Gastroesophageal sphincter (tissue), 3 donors: ENCODE measurements at regions not wholly inside any gene's neighbourhood (a gene's known extent, or its start where the extent isn't known, plus 50 kb on each side); places are given as distances from the start of the nearest gene placed in this dataset.

Source experiments
- EP300 ChIP-seq: sonication (generic); formaldehyde crosslinking; IDR thresholded peaks from one replicate; pipeline ENCODE4 v1.6.1; 2017; ENCODE audit warnings: antibody characterized with exemption, mild to moderate bottlenecking
- POLR2A ChIP-seq, 2 donors: fragments of 450-650 bp; IDR thresholded peaks; one replicate each; pipeline ENCODE4 v1.6.1; 2017; ENCODE audit warnings: antibody characterized with exemption in 2 of 2, mild to moderate bottlenecking in 2 of 2, moderate library complexity in 1 of 2
- POLR2AphosphoS5 ChIP-seq: sonication (generic); formaldehyde crosslinking; IDR thresholded peaks from one replicate; pipeline ENCODE4 v1.6.1; 2017; ENCODE audit warnings: antibody characterized with exemption
- TF ChIP-seq, protein P1 (sequence below), 4 experiments: fragments of 200-600 bp in 2 of 4; fragments of 450-650 bp in 2 of 4; sonication (generic) in 1 of 4; IDR thresholded peaks; one replicate each; pipeline ENCODE4 v1.5.1; 2017 to 2019; ENCODE audit warnings: antibody characterized with exemption in 4 of 4, mild to moderate bottlenecking in 2 of 4, moderate library complexity in 2 of 4

DNA sequence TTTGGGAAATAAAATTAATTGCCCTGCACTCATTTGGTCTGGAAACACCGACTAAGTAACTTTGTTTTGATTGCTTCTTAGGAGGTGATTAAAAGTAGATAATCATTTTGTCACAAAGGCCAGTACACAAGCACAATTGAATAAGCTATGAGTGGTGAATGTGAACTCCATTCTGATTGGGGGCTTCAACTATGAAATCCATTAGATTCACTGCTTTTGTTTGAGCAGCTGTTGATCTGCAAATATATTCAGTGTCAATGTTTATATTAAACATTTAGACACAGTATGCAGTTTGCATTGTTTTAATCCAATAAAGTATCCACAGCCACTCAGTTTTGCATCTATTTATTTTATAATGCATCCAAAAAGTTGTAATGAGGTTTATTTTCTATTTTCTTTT, 817.5 kb downstream of the CDH11 start:
- TF ChIP-seq, protein P1, sequence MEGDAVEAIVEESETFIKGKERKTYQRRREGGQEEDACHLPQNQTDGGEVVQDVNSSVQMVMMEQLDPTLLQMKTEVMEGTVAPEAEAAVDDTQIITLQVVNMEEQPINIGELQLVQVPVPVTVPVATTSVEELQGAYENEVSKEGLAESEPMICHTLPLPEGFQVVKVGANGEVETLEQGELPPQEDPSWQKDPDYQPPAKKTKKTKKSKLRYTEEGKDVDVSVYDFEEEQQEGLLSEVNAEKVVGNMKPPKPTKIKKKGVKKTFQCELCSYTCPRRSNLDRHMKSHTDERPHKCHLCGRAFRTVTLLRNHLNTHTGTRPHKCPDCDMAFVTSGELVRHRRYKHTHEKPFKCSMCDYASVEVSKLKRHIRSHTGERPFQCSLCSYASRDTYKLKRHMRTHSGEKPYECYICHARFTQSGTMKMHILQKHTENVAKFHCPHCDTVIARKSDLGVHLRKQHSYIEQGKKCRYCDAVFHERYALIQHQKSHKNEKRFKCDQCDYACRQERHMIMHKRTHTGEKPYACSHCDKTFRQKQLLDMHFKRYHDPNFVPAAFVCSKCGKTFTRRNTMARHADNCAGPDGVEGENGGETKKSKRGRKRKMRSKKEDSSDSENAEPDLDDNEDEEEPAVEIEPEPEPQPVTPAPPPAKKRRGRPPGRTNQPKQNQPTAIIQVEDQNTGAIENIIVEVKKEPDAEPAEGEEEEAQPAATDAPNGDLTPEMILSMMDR (IDR thresholded peaks at IDR 0.05) = no peak
- TF ChIP-seq POLR2AphosphoS5 = no peak
- no peak for TF ChIP-seq EP300
- no peak for TF ChIP-seq POLR2A (IDR thresholded peaks at IDR 0.05)
